Adrenal gland (tissue), 5 donors: ENCODE measurements at regions not wholly inside any gene's neighbourhood (a gene's known extent, or its start where the extent isn't known, plus 50 kb on each side); places are given as distances from the start of the nearest gene placed in this dataset.

Experiments
- CTCF ChIP-seq, 6 experiments: fragments of 450-650 bp in 4 of 6; fragments of 200-600 bp in 2 of 6; sonication (generic) in 1 of 6; IDR thresholded peaks; 1 replicate in 5 of 6; 2 replicates in 1 of 6; pipeline versions ENCODE4 v1.5.1 to v1.8.0; 2016 to 2021; ENCODE audit warnings: antibody characterized with exemption in 6 of 6, mild to moderate bottlenecking in 2 of 6, moderate library complexity in 1 of 6
- POLR2A ChIP-seq, 2 donors: fragments of 450-650 bp; IDR thresholded peaks; one replicate each; pipeline ENCODE4 v1.6.1; 2017; ENCODE audit warnings: antibody characterized with exemption in 2 of 2, mild to moderate bottlenecking in 2 of 2, moderate library complexity in 1 of 2
- donor health status: DM: no; HTN: no; CAD: no.

GRCh38 chr5:40318395-40318794 is 361.3 kb upstream of the PTGER4 start:
- TF ChIP-seq POLR2A (IDR thresholded peaks at IDR 0.05) (no peak), CTCF (IDR thresholded peaks at IDR 0.05) (no peak)
